ENCODE measurements at regions not wholly inside any gene's neighbourhood (a gene's known extent, or its start where the extent isn't known, plus 50 kb on each side); places are given as distances from the start of the nearest gene placed in this dataset.
"Not testable (repeated sequence)": the region's sequence is repeated elsewhere in the genome, so short reads cannot be mapped to it uniquely, and the experiment has no call there.

- DNase-seq (ENCODE audit: low read depth), result no peak
Observed at GRCh38 chr22:26806445-26807175, 149.2 kb downstream of the MIAT start.

- DNase-seq (ENCODE audit: low read depth), result no peak
Observed at GRCh38 chr22:26811647-26811992, 154.2 kb downstream of the MIAT start.

- DNase-seq (ENCODE audit: low read depth), result no peak
Observed at GRCh38 chr22:26812731-26813130, 155.3 kb downstream of the MIAT start.

GRCh38 chr22:26816726-26817125 is 159.3 kb downstream of the MIAT start:
- no peak for DNase-seq (ENCODE audit: low read depth)

GRCh38 chr22:26817926-26818325 is 160.5 kb downstream of the MIAT start:
- no peak for DNase-seq (ENCODE audit: low read depth)

- DNase-seq (ENCODE audit: low read depth), result no peak
Observed at GRCh38 chr22:26821854-26822253, 164.5 kb downstream of the MIAT start.

GRCh38 chr22:26822313-26822712 is 164.9 kb downstream of the MIAT start:
- DNase-seq (ENCODE audit: low read depth), result no peak

- DNase-seq (ENCODE audit: low read depth), result no peak
Observed at GRCh38 chr22:26823966-26824365, 166.6 kb downstream of the MIAT start.

- DNase-seq (ENCODE audit: low read depth), result no peak
Observed at GRCh38 chr22:26825960-26826935, 168.9 kb downstream of the MIAT start.

GRCh38 chr22:26827611-26828010 is 170.2 kb downstream of the MIAT start:
- DNase-seq (ENCODE audit: low read depth), result no peak

GRCh38 chr22:26828311-26828710 is 170.9 kb downstream of the MIAT start:
- DNase-seq (ENCODE audit: low read depth), result no peak

GRCh38 chr22:26830837-26831236 is 173.4 kb downstream of the MIAT start:
- no peak for DNase-seq (ENCODE audit: low read depth)

- no peak for DNase-seq (ENCODE audit: low read depth)
Observed at GRCh38 chr22:26835023-26835422, 177.6 kb downstream of the MIAT start.

- peak; percentile 29 for DNase-seq (ENCODE audit: low read depth)
Observed at GRCh38 chr22:26835929-26836528, 178.6 kb downstream of the MIAT start.

- no peak for DNase-seq (ENCODE audit: low read depth)
Observed at GRCh38 chr22:26837784-26838470, 180.5 kb downstream of the MIAT start.

- no peak for DNase-seq (ENCODE audit: low read depth)
Observed at GRCh38 chr22:26838471-26838825, 181.1 kb downstream of the MIAT start.

- DNase-seq (ENCODE audit: low read depth), result no peak
Observed at GRCh38 chr22:26839216-26839615, 181.8 kb downstream of the MIAT start.

GRCh38 chr22:26840770-26841169 is 183.4 kb downstream of the MIAT start:
- DNase-seq (ENCODE audit: low read depth), result not testable (repeated sequence)

- no peak for DNase-seq (ENCODE audit: low read depth)
Observed at GRCh38 chr22:26842103-26842502, 184.7 kb downstream of the MIAT start.

- DNase-seq (ENCODE audit: low read depth), result no peak
Observed at GRCh38 chr22:26845021-26845743, 187.8 kb downstream of the MIAT start.

GRCh38 chr22:26846076-26846475 is 188.7 kb downstream of the MIAT start:
- DNase-seq (ENCODE audit: low read depth), result no peak

- DNase-seq (ENCODE audit: low read depth), result no peak
Observed at GRCh38 chr22:26846645-26847044, 189.3 kb downstream of the MIAT start.

Data from activated T-cell treated with anti-CD3 and anti-CD28 coated beads for 1 hour (primary cell).